ENCODE measurements at regions not wholly inside any gene's neighbourhood (a gene's known extent, or its start where the extent isn't known, plus 50 kb on each side); places are given as distances from the start of the nearest gene placed in this dataset.

DNA sequence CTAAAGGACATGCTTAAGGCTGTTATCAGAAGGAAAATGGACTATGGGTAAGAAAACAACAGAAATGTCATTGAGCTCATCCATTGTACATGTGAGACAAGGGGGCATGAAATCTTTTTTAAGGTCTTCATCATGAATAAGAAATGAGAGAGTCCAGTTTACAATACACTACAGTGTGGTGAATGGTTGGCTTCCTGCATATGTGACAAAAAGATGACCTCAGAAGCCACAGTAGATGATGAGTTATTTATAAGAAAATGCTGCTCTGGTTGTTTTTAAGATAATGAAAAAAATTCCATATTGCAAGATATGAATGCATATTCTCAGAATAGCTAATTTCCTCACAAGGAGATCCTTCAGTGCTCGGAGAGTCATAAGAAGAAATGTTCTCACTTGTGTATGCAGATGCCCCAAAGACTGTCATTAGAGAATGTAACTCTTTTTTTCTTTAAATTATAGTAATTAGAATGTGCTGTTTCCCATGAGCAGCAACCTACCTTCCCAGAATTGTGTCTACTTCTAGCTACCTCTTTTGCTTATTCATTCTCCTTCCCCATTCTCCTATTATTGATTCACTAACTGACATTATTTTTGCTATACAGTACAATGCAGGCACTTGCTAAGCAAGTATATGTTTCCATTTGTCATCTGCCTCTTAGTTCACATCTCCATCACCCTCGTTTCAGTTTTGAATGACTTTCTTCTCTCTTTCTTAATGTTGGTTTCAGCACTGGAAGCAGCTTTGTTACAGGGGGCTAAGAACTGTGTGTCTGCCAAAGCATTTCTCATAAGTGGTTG lies 152.0 kb upstream of the PEX5L start:
- no peak for DNase-seq

DNA sequence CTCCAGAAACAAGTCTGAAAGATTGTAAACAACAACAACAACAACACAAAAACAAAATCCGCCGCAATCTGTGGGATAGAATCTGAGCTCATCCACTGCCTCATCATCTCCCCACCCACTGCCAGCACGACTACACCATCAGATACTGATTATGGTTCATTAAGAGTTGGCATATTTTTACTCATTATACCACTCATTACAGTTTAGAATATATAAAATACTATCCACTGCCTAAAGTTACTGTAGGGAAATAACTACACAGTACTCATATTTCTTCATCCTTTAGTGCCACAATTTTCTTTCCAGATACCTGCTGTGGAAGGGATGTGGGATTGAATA lies 152.5 kb upstream of the PEX5L start:
- no peak for DNase-seq

DNA sequence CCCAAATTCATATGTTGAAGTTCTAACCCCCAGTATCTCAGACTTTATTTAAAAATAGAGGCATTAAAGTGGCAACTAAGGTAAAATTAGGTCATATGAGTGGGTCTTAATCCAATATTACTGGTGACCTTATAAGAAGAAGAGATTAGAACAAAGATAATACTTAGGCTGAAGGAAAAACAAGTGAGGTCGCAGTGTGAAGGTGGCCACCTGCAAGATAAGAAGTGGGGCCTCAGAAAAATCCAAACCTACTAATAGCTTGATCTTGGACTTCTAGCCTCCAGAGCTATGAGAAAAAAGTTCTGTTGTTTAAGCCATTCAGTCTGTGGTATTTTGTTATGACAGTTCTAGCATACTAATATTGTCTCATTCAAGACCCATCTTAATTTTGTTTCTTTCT lies 159.9 kb upstream of the PEX5L start:
- DNase-seq: no peak

DNA sequence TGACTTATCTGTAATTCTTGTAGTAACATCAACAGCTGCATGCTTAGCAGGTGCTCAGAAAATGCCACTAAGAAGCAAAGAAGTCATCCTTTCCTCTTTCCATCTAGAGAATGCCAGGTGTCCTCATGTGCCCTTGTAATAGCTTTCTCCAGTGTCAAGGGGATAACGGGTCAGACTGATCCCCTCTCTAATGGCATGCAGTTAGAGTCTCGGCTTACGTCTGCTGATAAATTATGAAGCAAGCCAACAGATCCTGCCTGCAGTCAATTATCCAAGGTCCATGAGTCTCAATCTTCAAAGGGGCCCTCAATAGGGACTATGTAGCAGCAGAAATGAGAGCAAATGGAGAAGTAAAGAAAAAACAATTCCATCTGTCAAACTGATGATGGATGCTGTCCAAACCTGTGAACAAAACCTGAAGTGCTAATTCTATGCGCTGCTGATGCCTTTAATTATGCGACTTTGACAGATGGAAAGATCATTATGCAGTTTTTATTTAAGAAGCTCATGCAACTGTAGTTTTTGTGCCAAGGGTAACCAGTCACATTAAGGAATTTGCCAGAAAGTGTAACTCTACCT lies 162.8 kb upstream of the PEX5L start:
- DNase-seq: no peak

DNA sequence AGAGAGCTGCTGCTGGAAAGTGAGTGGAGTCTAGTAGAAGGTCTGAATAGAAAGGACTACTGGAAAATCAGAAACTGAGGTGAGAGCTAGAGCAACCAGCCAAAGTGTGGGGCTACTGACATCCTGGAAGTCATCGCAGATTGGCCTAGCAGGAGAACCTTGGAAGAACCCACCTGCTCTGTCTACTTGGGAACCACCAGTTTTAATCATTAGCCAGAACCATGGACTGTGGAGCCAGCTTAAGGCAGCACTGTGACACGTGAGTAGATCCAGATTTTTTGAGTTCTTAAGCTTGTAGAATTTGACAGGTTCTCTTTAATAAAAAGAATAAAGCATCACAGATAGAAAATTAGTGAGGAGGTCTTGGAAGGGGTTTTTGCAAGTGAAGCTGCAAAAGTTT lies 179.1 kb upstream of the PEX5L start:
- no peak for DNase-seq

DNA sequence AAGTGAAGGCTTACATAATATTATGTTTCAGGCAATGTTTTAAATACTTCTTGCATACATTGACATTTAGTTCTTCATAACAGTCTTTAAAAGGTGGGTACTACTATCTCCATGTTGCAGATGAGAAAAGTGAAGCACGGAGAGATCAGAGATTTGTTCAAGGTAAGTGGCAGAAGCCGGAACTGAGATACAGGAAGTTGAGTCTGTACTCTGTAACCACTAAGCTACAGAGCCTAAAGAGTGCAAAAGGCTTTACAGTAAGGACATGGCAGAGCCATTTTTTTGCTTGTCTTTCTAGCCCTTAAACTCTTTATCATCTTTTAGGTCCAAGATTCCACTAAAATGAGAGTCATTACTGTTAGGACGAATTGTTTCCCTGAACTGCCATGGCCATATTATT lies 186.5 kb upstream of the PEX5L start:
- no peak for DNase-seq

DNA sequence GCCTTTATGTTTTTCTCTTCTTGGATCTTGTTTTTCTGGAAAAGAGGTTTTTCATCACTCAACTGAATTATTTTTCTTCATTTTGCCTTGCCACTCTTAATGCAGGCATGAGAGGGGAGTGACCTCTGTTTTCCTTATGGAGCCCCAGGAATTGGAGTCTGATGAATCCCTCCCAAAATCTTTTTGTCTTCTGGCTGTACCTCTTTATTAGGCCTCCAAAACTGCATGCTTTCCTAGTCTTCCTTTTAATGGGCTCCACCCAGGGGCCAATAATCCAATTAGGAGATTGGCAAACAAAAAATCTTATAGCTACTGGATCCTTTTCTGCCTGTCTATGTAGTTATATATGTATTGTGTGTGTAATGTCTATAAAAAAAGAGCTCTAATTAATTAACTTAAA lies 192.4 kb upstream of the PEX5L start:
- no peak for DNase-seq

DNA sequence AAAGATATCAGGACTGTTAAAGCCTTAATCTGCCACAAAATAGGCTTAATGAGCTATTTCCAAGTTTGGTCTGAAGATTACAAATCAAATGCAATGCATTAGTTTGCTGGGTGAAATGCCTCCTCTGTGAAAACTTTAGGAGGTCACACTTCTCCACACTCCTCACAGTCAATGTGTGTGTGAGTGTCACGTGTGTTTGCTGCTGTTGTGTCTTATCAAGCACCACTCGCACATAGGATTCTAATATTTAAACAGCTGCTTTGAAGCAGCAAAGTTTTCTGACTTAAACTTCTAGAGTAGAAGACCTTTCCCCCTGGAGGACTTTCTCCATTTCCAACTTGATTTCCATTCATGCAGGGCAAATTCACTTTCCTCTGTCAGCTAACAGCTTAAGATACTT lies 203.2 kb upstream of the PEX5L start:
- DNase-seq: no peak

DNA sequence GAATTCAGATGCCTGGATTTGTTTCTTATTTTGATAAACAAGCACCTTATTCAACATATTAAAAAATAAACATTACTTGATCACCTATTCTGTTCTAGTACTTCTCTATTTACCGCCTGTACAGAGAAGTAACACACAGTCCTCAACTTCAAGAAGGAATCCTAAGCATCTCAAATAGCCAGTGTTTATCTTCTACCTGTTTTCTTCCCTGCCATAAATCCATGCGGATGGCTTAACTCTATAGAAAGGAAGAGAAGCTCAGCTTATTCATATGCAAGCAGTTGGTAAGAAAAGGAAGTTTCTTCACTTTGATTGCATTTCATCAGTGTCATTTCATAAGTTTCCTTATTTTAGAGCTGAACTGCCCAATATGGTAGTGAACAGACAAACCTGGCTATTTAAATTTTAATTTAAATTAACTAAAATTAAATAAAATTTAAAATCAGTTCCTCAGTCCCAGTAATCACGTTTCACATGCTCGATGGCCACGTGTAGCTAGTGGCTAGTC lies 210.0 kb upstream of the PEX5L start:
- DNase-seq: no peak

DNA sequence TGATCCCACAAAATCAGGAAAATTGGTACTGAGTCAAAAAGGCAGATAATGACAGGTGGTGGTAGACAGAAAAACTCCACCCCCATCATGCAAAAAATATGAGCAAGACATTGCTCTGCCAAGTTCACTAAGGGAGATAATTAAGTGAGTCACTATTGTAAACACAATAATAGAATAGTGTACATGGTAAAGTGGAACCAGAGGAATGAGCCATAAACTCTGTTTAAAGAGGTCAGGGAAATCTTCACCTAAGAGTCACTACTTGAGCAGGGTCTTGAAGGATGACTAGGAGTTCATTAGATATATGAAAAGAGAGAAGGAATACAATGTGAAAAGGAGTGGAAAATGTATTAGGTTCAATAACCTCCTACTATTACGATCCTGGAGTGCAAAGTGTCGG lies 213.4 kb upstream of the PEX5L start:
- DNase-seq: no peak

DNA sequence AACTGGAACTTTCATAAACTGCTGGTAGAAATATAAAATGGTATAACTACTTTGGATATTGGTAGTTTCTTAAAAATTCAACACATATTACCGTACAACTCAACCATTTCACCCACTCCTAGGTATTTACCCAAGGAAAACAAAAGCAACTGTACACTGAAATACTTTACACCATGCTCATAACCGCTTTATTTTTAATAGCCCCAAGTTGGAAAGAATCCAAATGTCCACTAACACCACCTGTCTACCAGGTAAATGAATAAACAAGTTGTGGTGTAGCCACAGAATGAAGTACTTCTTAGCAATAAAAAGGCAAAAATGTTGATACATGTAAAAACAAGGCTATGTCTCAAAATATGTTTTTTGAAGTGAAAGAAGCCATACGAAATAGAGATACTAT lies 215.9 kb upstream of the PEX5L start:
- peak; percentile 51 for DNase-seq

DNA sequence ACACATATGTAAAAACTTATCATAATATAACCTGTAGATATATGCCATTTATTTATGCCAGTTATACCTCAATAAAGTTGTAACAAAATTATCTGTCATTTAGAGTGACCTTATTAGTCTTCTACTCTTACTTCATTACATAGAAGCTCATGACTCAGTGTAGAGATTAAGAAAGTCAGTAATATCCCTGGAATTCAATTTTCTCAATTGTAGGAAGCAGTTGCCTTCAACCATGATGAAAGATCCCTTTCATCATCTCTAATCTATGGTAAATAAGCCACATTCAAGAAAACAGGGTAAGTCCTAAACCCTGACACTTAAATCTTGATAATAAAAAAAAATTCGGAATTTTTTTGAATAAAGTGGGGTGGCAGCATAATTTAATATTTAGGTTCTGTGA lies 216.5 kb upstream of the PEX5L start:
- no peak for DNase-seq

DNA sequence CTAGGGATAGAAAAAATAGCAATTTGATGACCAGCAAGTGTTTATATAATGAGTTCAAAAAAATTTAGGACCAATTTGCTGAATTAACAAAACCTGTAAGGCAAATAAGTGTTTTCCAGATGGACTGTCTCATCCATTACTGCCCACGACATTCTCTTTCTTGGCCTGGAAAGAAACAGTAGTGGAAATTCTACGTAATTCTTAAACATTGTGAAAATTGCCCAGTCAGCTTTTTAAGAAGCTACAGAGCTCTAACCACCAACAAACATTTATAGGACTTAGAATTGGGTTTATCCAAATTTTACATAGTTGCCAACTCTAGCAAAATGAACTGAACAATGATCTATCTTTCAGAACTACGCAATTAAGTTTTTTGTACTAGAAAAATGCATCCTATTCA lies 227.7 kb upstream of the PEX5L start:
- DNase-seq: no peak

DNA sequence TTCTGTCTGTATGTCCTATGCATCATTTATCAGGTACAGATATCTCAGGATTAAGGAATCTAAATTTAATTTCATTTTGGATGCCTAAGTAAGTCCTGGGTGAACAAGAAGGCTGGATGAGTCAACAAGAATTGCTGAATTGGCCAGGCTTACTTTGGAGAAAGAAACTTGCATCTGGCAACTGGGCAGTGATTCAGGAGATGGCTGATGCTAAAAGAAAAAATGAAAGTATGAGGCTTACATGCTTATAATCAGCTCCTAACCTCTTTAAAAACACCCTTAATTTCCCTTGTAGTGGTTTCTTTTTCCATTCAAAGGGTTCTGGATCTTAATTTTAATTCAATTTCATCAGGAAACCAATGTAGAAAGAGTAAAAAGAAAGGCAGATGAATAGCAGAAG lies 228.8 kb upstream of the PEX5L start:
- DNase-seq: no peak

DNA sequence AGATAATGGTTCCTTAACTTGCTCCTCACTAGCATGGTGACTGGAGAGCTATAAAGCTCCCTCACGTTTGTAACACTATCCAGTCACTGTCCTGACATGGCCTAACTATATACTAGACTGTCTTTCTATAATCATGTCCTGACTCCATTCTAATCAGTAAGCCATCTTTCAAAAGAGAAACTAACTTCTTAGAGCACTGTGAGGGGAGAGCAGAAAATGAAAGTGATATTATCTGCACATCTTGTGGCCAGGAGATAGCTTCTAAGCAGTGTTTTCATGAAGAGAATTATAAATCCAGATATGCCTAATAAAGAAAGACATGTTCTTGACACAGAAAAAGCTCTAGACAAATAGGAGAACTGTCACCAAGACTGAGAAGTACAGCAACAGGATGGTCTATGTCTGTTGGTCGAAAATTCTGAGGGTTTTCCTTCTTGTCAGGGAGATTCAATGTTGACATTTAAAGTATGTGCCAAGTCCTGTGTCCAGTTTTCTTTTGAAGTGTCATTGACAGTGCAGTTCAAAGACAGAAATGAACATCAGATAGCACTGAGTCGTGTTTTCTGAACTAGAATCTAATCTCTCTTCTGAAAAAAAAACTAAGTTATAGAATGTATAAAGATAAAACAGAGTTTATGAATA lies 230.6 kb upstream of the PEX5L start:
- no peak for DNase-seq

DNA sequence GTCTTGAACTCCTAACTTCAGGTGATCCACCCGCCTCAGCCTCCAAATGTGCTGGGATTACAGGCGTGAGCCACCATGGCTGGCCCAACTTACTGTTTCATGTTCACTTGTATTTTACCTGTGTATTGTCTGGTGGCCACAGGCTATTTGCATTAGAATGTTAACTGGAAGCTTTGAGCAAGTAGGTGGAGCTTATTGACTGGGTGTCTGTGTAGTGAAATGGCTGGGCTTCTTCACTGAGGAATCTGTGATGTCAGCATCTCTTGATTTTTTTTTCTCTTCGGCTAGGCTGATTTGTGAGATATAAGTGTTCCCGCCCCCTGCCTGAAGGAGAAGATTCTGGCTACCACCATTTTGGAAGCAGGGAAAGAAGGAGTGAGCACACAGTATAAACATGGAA lies 237.8 kb upstream of the PEX5L start:
- DNase-seq: no peak

DNA sequence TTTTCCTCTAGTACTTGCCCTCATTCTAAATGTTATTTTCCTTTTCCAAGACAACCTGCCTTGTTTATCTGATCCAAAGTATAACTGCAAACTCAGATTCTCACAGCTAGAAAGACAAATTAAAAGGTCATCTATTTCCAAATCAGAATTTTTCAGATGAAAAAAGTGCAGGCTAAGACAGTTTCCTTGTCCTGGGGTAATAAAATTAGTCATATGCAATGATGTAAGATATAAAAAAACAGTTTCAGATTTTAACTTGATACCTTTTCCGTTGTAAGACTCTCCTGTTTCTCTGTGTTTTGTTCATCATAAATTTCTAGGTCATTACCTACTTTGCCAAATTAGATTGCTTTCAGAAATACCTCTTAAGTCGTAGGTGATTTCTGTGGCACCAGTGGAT lies 238.4 kb upstream of the PEX5L start:
- DNase-seq: no peak

DNA sequence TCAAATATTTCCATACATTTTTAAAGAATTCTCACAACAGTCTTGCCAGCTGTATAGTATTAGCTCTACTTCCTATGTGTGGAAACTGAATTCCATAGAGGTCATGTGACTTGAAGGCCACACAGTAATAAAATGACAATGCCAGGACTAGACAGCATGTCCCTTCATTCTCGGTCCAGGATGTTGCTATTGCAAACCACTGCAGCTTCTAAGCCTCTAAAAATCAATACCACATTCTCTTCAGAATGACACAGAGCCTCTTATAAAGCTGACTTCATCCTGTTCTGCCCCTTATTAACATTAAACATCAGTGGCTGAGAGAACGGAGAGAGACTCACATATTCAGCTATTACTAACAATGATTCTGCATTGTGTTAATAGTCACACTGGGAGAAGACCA lies 240.3 kb upstream of the PEX5L start:
- no peak for DNase-seq

DNA sequence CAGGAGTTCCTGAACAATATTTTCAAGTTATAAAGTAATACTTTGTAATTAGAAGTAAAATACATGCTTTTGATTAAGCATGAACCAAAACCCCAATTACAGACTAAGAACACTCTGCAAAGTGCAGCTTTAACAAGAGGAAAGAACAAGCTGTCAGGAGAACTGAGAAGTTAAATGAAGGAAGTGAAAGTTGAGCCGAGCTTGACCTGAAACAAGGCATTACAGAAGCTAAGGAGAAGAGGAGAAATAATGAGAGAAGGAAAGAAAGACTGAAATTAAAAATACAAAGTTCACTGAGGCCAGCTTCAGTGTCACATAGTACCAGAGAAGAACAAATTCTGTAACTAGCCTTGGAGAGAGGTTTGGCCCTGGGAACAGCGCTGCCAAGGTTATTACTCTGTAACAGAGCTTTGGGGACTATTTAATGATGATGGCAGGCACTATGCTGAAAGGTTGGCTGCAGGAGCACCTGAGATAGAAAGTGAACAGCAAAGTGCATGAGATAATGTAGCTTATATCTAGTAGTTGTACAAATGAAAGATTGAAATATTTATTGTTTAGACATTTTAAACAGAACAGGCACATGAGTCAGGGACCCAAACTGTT lies 241.9 kb upstream of the PEX5L start:
- DNase-seq: no peak

DNA sequence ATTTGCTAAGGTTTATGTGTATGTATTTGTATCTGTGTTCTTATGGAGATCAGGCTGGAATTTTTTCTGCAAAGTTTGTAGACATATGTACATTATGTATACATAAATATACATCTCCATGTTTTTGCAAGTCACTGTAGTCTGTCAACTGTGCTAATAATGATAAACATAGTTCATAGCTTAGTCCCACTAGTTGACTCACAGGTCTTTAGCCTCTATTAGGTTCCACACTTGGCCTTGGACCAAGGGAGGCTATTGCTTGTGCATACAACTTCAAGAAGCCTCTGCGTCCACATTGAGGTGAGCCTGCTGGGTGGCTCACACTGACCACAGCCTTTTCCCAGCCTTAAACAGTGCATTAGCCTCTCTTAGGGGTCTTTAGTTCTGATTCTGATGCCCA lies 243.8 kb upstream of the PEX5L start:
- DNase-seq: no peak

DNA sequence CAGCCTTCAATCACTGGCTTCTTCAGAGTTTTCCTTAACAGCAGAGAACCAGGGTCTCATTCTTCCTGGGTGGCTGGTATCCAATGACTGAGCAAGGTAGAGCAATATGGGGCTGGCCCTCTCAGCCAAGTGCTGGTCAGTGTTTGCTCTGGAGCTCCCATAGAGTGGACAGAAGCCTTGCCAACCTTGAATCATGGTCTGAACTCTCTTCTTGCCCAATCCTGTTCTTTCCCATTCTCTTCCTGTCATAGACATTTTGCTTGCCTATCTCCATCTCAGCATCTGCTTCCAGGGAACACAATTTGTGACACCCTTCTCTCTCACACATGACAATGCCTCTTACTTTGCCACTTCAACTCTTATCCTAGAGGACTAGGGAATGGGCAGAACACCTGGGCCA lies 245.6 kb upstream of the PEX5L start:
- no peak for DNase-seq

DNA sequence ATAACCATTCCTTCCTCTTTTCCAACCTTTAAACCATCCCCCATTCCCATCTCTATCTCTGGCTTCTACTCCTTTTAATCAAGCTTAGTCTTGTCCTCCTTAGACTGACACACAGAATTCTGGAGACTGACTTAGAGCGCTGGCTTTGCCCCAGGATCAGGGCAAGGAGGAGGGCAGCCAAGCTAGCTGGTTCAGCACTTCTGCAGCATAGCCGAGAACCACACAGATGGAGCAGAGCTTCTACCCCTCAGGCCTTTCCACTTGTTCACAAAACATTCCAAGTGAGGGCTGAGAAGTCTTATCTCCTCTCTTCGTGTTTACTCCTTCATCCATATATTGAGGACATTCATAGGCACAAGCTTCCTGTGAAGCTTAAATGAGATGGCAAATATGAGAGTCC lies 246.5 kb upstream of the PEX5L start:
- DNase-seq: no peak

DNA sequence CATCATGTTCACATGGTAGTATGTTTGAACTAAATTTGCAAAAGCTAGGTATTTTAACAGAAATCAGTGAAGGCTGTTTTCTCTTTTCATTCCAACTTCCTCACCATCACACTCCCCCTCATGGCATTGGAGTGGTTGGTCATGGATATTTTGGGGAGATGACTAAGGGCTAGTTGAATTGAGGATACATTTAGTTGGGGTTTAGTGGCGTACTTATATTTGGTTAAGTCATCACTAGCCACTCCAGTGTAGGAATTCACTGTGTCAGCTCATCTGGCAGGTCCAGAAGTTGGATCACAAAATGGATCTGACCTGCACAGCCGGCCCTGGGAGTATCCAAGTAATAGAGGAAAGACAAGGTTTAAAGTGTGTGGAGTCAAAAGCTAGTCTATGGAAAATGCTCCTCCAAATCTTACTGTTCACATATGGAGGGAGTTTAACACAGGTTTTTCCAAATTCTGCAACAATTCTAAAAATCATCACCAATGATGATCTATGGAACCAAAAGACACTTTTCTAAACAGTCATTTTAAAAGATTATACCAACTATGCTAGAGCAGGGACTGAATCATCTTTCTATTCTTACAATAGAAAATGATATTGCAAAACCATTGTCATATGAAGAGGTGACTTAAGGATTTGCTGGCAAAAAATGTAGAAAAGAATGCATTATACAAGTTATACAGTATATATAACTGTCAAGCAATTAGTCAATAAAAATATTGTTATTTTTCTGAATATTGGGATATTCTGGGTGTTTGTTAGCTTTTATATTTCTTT lies 247.8 kb upstream of the PEX5L start:
- DNase-seq: no peak
